ENCODE measurements at regions not wholly inside any gene's neighbourhood (a gene's known extent, or its start where the extent isn't known, plus 50 kb on each side); places are given as distances from the start of the nearest gene placed in this dataset.

- TF ChIP-seq CTCF (IDR thresholded peaks at IDR 0.05) (no peak), POLR2AphosphoS5 (IDR thresholded peaks at IDR 0.05) (no peak)
These were observed 246.8 kb downstream of the IKZF2 start for GRCh38 chr2:212904646-212905045.

All from prostate gland (tissue), 2 donors.